Posterior cingulate gyrus (tissue), 11 donors: ENCODE measurements at regions not wholly inside any gene's neighbourhood (a gene's known extent, or its start where the extent isn't known, plus 50 kb on each side); places are given as distances from the start of the nearest gene placed in this dataset.
"Not testable (repeated sequence)": the region's sequence is repeated elsewhere in the genome, so short reads cannot be mapped to it uniquely, and the experiment has no call there.

Source experiments
- DNase-seq, 10 donors: peaks; one replicate each; pipeline versions ENCODE4 v3.0.0 to v3.0.0-alpha.2; 2020 to 2021; ENCODE audit warnings: mixed read lengths in 3 of 10
- intact Hi-C: fragments of 100-400 bp; cut with DNase I; formaldehyde crosslinking; loops from one replicate; pipeline ENCODE4 v1.15.1; 2023

GRCh38 chr13:70817576-70817975 lies 709.3 kb upstream of the KLHL1 start:
- DNase-seq, result no peak
- intact Hi-C loops, result no loop called here

- intact Hi-C loops, result no loop called here
- no peak for DNase-seq
These were observed 708.6 kb upstream of the KLHL1 start for GRCh38 chr13:70816853-70817252.

GRCh38 chr13:70814684-70815083 lies 706.4 kb upstream of the KLHL1 start:
- DNase-seq, result no peak
- intact Hi-C loops, result no loop called here

GRCh38 chr13:70812481-70812880 lies 704.2 kb upstream of the KLHL1 start:
- DNase-seq, result no peak
- intact Hi-C loops, result no loop called here

- intact Hi-C loops, result no loop called here
- DNase-seq, result no peak
These were observed 701.3 kb upstream of the KLHL1 start for GRCh38 chr13:70809588-70809987.

- no peak for DNase-seq
- intact Hi-C loops, result no loop called here
These were observed 690.1 kb upstream of the KLHL1 start for GRCh38 chr13:70798385-70798784.

- intact Hi-C loops, result no loop called here
- DNase-seq, result no peak
These were observed 687.2 kb upstream of the KLHL1 start for GRCh38 chr13:70795484-70795883.

GRCh38 chr13:70792121-70792520 lies 683.9 kb upstream of the KLHL1 start:
- DNase-seq, result no peak
- intact Hi-C loops, result no loop called here

- DNase-seq, result no peak
- intact Hi-C loops, result no loop called here
These were observed 681.5 kb upstream of the KLHL1 start for GRCh38 chr13:70789751-70790150.

- intact Hi-C loops, result no loop called here
- no peak for DNase-seq
These were observed 679.8 kb upstream of the KLHL1 start for GRCh38 chr13:70788074-70788473.

GRCh38 chr13:70784207-70784989 lies 676.1 kb upstream of the KLHL1 start:
- DNase-seq, result no peak
- intact Hi-C loops, result no loop called here

GRCh38 chr13:70769817-70770216 lies 661.6 kb upstream of the KLHL1 start:
- intact Hi-C loops, result no loop called here
- no peak for DNase-seq

- intact Hi-C loops, result no loop called here
- DNase-seq, result no peak
These were observed 650.7 kb upstream of the KLHL1 start for GRCh38 chr13:70758932-70759331.

- intact Hi-C loops, result no loop called here
- no peak for DNase-seq
These were observed 647.8 kb upstream of the KLHL1 start for GRCh38 chr13:70756088-70756487.

- DNase-seq, result no peak
These were observed 647.2 kb upstream of the KLHL1 start for GRCh38 chr13:70755456-70755855.

GRCh38 chr13:70747262-70747661 lies 639.0 kb upstream of the KLHL1 start:
- intact Hi-C loops, result no loop called here
- no peak for DNase-seq

More at GRCh38 chr13:70755456-70755855, 647.2 kb upstream of the KLHL1 start:
- intact Hi-C loops, result no loop called here

- intact Hi-C loops, result not testable (repeated sequence)
- DNase-seq, result peak in 2 of 10 donors; percentile 18 to 56
These were observed 638.2 kb upstream of the KLHL1 start for GRCh38 chr13:70746469-70746868.

- intact Hi-C loops, result no loop called here
- no peak for DNase-seq
These were observed 628.5 kb upstream of the KLHL1 start for GRCh38 chr13:70736622-70737317.

GRCh38 chr13:70732611-70733010 lies 624.4 kb upstream of the KLHL1 start:
- intact Hi-C loops, result no loop called here
- no peak for DNase-seq

- DNase-seq, result no peak
- intact Hi-C loops, result no loop called here
These were observed 621.1 kb upstream of the KLHL1 start for GRCh38 chr13:70729369-70729768.

GRCh38 chr13:70723732-70724131 lies 615.5 kb upstream of the KLHL1 start:
- intact Hi-C loops, result no loop called here
- no peak for DNase-seq

- intact Hi-C loops, result no loop called here
- no peak for DNase-seq
These were observed 612.1 kb upstream of the KLHL1 start for GRCh38 chr13:70720386-70720785.
